ENCODE measurements at regions not wholly inside any gene's neighbourhood (a gene's known extent, or its start where the extent isn't known, plus 50 kb on each side); places are given as distances from the start of the nearest gene placed in this dataset.
A peak's percentile ranks its signal among the peaks of the same experiment; 100 is the strongest.

- H3K4me3 ChIP-seq: no peak overlapping the region
- no peak for DNase-seq
- H3K27ac ChIP-seq: no peak overlapping the region
- no peaks in the 10 kb centered on the region for H3K36me3 ChIP-seq
- no peaks in the 10 kb centered on the region for H3K27me3 ChIP-seq
- H3K9me3 ChIP-seq (replicated peaks): no peaks in the 10 kb centered on the region
- H3K4me1 ChIP-seq: peaks cover 26% of the 10 kb centered on the region
These were observed 66.6 kb upstream of the SNTG2 start for GRCh38 chr2:883803-884748.

- Histone ChIP-seq H3K27me3 (no peaks in the 10 kb centered on the region), H3K4me3 (no peak overlapping the region), H3K36me3 (no peaks in the 10 kb centered on the region), H3K9me3 (replicated peaks) (no peaks in the 10 kb centered on the region), H3K4me1 (peaks cover 22% of the 10 kb centered on the region), H3K27ac (no peak overlapping the region)
- DNase-seq: no peak
These were observed 67.3 kb upstream of the SNTG2 start for GRCh38 chr2:883260-883802.

GRCh38 chr2:881204-881918 lies 69.3 kb upstream of the SNTG2 start:
- Histone ChIP-seq H3K4me1 (peaks cover 16% of the 10 kb centered on the region), H3K4me3 (no peak overlapping the region), H3K27me3 (no peaks in the 10 kb centered on the region), H3K36me3 (no peaks in the 10 kb centered on the region), H3K9me3 (replicated peaks) (no peaks in the 10 kb centered on the region), H3K27ac (no peak overlapping the region)
- no peak for DNase-seq

- no peak overlapping the region for H3K27ac ChIP-seq
- H3K36me3 ChIP-seq: no peaks in the 10 kb centered on the region
- H3K9me3 ChIP-seq (replicated peaks): no peaks in the 10 kb centered on the region
- DNase-seq: no peak
- H3K4me3 ChIP-seq: no peak overlapping the region
- H3K4me1 ChIP-seq: peaks cover 15% of the 10 kb centered on the region
- no peaks in the 10 kb centered on the region for H3K27me3 ChIP-seq
These were observed 70.3 kb upstream of the SNTG2 start for GRCh38 chr2:880201-880970.

- DNase-seq: no peak
- Histone ChIP-seq H3K4me1 (peaks cover 15% of the 10 kb centered on the region), H3K36me3 (no peaks in the 10 kb centered on the region), H3K9me3 (replicated peaks) (no peaks in the 10 kb centered on the region), H3K4me3 (no peak overlapping the region), H3K27ac (no peak overlapping the region), H3K27me3 (no peaks in the 10 kb centered on the region)
These were observed 71.1 kb upstream of the SNTG2 start for GRCh38 chr2:879540-879939.

GRCh38 chr2:878245-878930 lies 72.3 kb upstream of the SNTG2 start:
- no peaks in the 10 kb centered on the region for H3K27me3 ChIP-seq
- DNase-seq: peak; percentile 51 to 57
- H3K27ac ChIP-seq: peak overlapping the region; percentile 38; the same call in 1 of the 2 replicates
- H3K4me1 ChIP-seq: peaks cover 15% of the 10 kb centered on the region
- H3K9me3 ChIP-seq (replicated peaks): no peaks in the 10 kb centered on the region
- no peaks in the 10 kb centered on the region for H3K36me3 ChIP-seq
- no peak overlapping the region for H3K4me3 ChIP-seq

GRCh38 chr2:877747-878146 lies 72.9 kb upstream of the SNTG2 start:
- no peak overlapping the region for H3K4me3 ChIP-seq
- H3K4me1 ChIP-seq: peaks cover 15% of the 10 kb centered on the region
- H3K36me3 ChIP-seq: no peaks in the 10 kb centered on the region
- H3K9me3 ChIP-seq (replicated peaks): no peaks in the 10 kb centered on the region
- H3K27ac ChIP-seq: peak overlapping the region; percentile 36
- no peaks in the 10 kb centered on the region for H3K27me3 ChIP-seq
- DNase-seq: no peak

GRCh38 chr2:875687-876615 lies 74.7 kb upstream of the SNTG2 start:
- peaks cover 15% of the 10 kb centered on the region for H3K4me1 ChIP-seq
- no peak overlapping the region for H3K4me3 ChIP-seq
- no peaks in the 10 kb centered on the region for H3K9me3 ChIP-seq (replicated peaks)
- H3K27ac ChIP-seq: no peak overlapping the region
- DNase-seq: no peak
- no peaks in the 10 kb centered on the region for H3K36me3 ChIP-seq
- H3K27me3 ChIP-seq: no peaks in the 10 kb centered on the region

- Histone ChIP-seq H3K4me1 (peaks cover 15% of the 10 kb centered on the region), H3K27me3 (no peaks in the 10 kb centered on the region), H3K4me3 (peak overlapping the region; percentile 4; the same call in 1 of the 2 replicates), H3K36me3 (no peaks in the 10 kb centered on the region), H3K27ac (peak overlapping the region; percentile 2; the same call in 1 of the 2 replicates), H3K9me3 (replicated peaks) (no peaks in the 10 kb centered on the region)
- peak; percentile 43 to 52 for DNase-seq
These were observed 76.7 kb upstream of the SNTG2 start for GRCh38 chr2:873651-874580.

- DNase-seq: no peak
- no peaks in the 10 kb centered on the region for H3K27me3 ChIP-seq
- H3K9me3 ChIP-seq (replicated peaks): no peaks in the 10 kb centered on the region
- H3K4me1 ChIP-seq: peaks cover 12% of the 10 kb centered on the region
- H3K36me3 ChIP-seq: no peaks in the 10 kb centered on the region
- no peak overlapping the region for H3K27ac ChIP-seq
- H3K4me3 ChIP-seq: no peak overlapping the region
These were observed 77.6 kb upstream of the SNTG2 start for GRCh38 chr2:873027-873426.

GRCh38 chr2:871926-872680 lies 78.5 kb upstream of the SNTG2 start:
- no peak for DNase-seq
- Histone ChIP-seq H3K4me3 (no peak overlapping the region), H3K36me3 (no peaks in the 10 kb centered on the region), H3K27ac (no peak overlapping the region), H3K27me3 (no peaks in the 10 kb centered on the region), H3K9me3 (replicated peaks) (no peaks in the 10 kb centered on the region), H3K4me1 (peaks cover 3% of the 10 kb centered on the region; the same call in 1 of the 2 replicates)

- H3K36me3 ChIP-seq: no peaks in the 10 kb centered on the region
- no peak overlapping the region for H3K27ac ChIP-seq
- H3K4me1 ChIP-seq: no peaks in the 10 kb centered on the region; the same call in 1 of the 2 replicates
- H3K4me3 ChIP-seq: no peak overlapping the region
- H3K9me3 ChIP-seq (replicated peaks): no peaks in the 10 kb centered on the region
- H3K27me3 ChIP-seq: no peaks in the 10 kb centered on the region
- no peak for DNase-seq
These were observed 79.4 kb upstream of the SNTG2 start for GRCh38 chr2:871175-871727.

All from SJCRH30 (cell line).